COLO668 (cell line): ENCODE measurements at regions not wholly inside any gene's neighbourhood (a gene's known extent, or its start where the extent isn't known, plus 50 kb on each side); places are given as distances from the start of the nearest gene placed in this dataset.

ENCODE experiments used
- DNase-seq: peaks from one replicate; lab custom pipeline; 2025; ENCODE audit not compliant: unreplicated experiment; lab: John Stamatoyannopoulos, UW

- no peak for DNase-seq
Observed at GRCh38 chr1:98385652-98386051, 275.9 kb upstream of the SNX7 start.

GRCh38 chr1:98384461-98385141 lies 276.9 kb upstream of the SNX7 start:
- no peak for DNase-seq

DNA sequence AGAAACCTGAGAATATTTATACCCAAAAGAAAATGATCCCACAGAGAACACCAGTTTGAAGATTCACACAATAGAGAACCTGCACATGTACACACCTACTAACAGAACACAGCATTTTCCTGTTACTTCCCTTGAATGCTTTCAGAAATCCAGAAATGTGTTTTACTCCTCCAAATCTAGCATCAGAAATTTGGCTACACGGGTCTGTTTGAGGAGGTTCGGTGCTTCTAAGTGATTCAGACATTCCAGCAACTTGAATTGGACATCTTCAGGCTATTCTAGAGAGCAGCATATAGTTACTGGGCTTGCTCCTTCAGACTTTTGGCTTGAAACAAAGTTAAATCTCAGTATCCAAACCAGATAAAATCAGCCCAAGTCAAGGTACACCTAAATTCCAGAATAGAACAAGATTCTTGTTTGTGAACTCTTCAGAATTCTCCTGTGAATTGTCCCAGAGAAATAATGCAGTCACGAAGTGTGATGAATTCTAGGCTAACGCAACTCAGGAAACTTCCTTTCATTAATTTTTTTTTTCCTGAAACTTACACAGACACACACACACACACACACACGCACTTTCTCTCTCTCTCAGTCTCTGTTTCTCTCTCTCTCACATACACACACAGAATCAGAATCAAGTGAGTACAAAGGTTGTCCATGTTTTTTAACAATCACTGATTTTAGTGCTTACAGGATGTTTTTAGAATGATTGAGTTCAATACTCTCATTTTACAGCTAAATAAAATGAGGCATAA lies 278.4 kb upstream of the SNX7 start:
- no peak for DNase-seq

GRCh38 chr1:98382586-98382985 lies 278.9 kb upstream of the SNX7 start:
- DNase-seq = no peak

- DNase-seq = no peak
Observed at GRCh38 chr1:98374098-98374497, 287.4 kb upstream of the SNX7 start.

DNA sequence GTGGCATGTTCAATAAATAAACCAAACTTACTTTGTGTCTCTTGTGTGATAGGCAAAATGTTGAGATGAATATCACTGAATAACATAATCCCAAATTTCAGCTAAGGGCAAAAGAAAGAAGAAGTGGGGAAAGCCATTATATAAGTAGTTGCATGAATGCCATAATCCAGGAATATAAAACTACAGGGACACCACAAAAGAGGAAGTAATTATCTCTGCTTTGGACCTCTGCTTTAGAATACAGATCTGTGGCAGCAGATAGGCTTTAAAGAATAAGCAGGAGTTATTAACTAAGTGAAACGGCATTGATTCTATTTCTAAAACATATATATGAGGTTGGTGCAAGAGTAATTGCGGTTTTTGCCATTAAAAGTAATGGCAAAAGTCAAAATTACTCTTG lies 288.5 kb upstream of the SNX7 start:
- no peak for DNase-seq

- DNase-seq = no peak
Observed at GRCh38 chr1:98371764-98372163, 289.8 kb upstream of the SNX7 start.

GRCh38 chr1:98369463-98369862 lies 292.1 kb upstream of the SNX7 start:
- no peak for DNase-seq

GRCh38 chr1:98368995-98369394 lies 292.5 kb upstream of the SNX7 start:
- no peak for DNase-seq

DNA sequence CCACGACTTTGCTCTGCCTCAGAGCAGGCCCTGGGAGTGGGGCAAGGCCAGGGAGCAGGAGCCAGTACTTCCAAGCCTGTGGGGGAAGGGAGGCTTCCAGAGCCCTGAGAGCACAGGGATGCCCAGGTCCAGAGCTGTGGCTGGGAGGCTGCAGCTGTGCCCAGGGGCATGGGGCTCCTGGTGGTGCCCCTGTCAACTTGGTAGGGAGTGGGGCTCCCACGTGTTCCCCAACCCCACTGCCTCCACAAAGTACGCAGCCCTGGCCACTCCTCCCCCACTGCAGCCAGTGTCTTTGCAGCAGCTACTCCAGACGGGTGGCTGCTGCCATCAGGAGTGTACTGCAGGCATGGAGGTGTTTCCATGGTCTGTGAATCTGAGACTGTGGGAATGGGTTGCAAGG lies 294.1 kb upstream of the SNX7 start:
- DNase-seq = no peak

- no peak for DNase-seq
Observed at GRCh38 chr1:98366343-98366742, 295.2 kb upstream of the SNX7 start.

DNA sequence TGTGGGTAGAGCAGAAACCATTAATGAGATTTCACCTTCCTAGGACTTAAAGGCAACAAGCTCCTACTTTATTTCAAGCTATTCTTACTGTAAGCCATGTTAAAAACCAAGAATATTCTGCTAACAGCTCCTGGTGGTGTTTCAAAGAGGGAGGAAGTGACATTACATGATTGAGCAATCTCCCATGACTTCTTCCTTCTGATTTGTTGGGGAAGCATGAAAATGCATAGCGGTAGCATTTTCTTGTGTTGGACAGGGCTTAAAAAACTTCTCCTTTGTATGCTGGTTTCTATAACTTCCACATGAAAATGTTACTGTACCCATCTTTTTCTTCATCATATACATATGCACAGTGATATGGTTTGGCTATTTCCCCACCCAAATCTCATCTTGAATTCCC lies 297.0 kb upstream of the SNX7 start:
- no peak for DNase-seq

DNA sequence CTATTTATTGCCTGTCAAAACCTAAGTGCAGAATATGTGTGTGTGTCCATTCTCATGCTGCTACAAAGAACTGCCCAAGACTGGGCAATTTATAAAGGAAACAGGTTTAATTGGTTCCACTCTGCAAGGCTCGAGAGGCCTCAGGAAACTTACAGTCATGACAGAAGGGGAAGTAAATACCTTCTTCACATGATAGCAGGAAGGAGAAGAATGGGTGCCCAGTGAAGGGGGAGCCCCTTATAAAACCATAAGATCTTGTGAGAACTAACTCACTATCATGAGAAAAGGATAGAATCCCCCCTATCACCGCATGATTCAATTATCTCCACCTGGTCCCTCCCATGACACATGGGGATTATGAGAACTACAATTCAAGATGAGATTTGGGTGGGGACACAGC lies 300.7 kb upstream of the SNX7 start:
- no peak for DNase-seq

DNA sequence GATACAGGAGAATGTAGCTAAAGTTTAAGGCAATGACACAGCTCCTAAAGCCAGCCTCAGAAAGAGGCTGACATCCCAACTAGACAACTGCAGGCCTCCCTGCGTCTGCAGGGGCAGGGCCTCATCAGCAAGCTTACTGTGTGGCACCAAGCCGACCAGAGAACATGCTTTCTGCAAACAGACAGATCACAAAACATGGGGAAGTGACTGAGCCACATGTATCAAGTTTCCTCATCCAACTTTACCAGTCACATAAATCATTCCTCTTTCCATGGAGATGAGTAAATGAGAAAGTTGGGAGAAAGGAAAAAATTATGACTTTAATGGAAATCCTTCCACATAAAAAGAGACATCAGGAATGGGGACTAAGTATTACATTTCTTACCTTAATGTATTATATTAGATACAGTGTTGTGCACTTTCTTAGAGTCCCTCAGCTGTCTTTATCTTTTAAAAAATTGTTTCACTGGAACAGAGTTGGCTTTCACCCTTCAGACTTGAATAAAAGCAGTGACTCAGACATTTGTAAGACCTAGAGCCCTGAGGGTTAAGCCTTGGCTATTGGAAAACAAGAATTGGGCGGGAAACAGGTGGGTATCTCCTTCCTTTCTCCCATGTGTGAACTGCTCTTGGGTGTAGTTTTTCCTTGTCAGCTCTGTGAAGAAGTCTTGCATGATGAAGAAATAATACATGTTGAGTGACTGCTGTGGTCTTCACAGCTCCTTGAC lies 305.7 kb upstream of the SNX7 start:
- DNase-seq = no peak

GRCh38 chr1:98352378-98352777 lies 309.1 kb upstream of the SNX7 start:
- no peak for DNase-seq

- DNase-seq = no peak
Observed at GRCh38 chr1:98351561-98351960, 310.0 kb upstream of the SNX7 start.

DNA sequence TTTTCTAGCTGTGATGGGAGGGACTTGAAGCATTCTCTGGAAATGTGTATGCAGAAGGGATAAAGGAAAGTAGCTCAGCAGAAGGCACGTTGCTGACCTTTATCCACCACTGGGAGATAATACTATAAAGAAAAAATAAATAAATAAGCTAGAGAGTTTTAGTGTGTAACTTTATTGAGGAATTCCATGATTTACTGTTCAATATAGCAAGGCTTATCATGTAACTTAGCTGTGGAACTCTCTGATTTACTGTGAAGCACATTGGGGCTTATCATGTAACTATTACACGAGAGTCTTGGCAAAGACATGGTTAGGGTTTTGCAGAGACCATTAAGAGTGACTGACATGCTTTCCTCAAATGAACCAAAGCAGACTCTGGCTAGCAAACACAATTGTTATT lies 316.1 kb upstream of the SNX7 start:
- no peak for DNase-seq

DNA sequence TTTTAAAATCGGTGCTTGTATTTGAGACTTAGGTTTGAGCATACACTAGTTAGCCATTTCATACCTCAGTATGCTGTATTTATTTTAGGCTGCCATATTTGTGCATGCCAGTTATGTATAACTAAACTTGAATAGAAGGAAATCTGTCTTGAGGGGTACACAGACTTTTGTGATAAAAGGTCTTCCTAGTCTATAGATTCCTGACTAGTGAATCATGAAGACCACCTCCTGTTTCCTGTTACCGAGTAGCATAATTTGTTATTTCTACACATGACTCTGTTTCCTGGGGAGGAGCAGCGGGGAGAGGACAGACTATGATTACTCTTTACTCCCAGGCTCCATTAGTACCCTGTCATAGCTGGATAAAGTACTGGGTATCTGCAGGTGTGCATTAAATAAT lies 316.8 kb upstream of the SNX7 start:
- DNase-seq = no peak

DNA sequence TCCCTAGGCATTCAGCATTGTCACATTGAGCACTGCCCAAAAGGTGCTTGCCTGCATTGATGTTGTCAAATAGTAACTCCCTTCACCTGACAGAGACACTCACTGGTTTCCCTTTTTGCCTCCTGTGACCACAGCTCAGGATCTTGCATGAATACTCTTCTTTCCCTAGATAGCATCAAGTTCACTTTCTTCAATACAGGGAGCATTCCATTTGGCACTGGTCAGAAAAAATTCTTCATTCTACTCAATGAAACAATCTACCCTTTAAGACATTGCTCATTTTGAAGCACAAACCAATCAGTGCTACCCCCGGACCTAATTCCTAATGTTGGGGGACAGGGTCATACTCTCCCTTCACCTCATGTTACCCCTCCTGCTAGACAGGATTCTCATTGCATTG lies 319.0 kb upstream of the SNX7 start:
- no peak for DNase-seq

- no peak for DNase-seq
Observed at GRCh38 chr1:98340511-98340910, 321.0 kb upstream of the SNX7 start.

DNA sequence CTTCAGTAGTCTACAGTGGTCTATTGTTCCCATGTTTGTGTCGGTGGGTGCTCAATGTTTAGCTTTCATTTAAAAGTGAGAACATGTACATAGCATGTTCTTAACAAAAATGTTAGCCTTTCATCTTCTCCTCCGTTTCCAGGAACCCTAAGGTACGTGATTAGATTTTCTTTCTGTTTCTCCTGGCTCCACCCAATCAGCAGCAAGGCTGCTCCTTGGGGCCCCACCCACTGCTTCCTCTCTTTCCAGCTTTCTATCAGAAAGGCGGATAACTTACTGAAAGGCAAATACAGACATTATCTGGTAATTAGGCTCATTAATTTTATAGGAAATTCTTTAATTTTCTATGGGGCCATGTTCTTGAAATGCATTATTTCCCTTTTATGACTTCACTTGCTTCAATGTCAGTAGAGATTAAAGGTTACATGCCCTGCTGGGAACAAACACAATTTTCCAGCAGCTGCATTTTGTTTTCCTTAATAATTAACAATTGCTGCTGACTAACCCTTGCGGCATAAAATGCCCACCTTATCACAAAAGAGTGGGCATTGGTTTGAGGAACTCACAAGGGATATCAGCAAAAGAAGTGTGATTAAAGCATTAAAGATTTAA lies 324.9 kb upstream of the SNX7 start:
- DNase-seq = no peak

GRCh38 chr1:98333936-98334335 lies 327.6 kb upstream of the SNX7 start:
- no peak for DNase-seq
